Pancreas (tissue), 10 donors: ENCODE measurements at regions not wholly inside any gene's neighbourhood (a gene's known extent, or its start where the extent isn't known, plus 50 kb on each side); places are given as distances from the start of the nearest gene placed in this dataset.

Experiments
- ATAC-seq, 4 donors: fragments of 200-7000 bp; cut with Tn5 transposase; one replicate each; pipeline versions ENCODE4 v1.8.0 to v1.9.1; 2020; ENCODE audit warnings: mild to moderate bottlenecking in 4 of 4, moderate library complexity in 4 of 4
- DNase-seq, 6 donors: peaks; one replicate each; pipeline ENCODE4 v3.0.0-alpha.2; 2020
- FAIRE-seq: peaks from 2 replicates; lab custom pipeline; 2012; peaks lifted over from hg19 to GRCh38; lab: Jason Lieb, UNC
- H3K27ac ChIP-seq, 4 donors: fragments of 200-600 bp; sonication (generic); 1 replicate in 3 of 4; 2 replicates in 1 of 4; pipeline versions ENCODE4 v1.5.0 to v1.8.0; 2020
- H3K27me3 ChIP-seq, 4 donors: fragments of 200-600 bp; one replicate each; pipeline ENCODE4 v1.8.0; 2021
- H3K36me3 ChIP-seq, 3 donors: fragments of 200-600 bp; sonication (generic) in 1 of 3; one replicate each; pipeline versions ENCODE4 v1.5.0 to v1.8.0; 2020 to 2021
- H3K4me1 ChIP-seq, 3 donors: fragments of 200-600 bp; one replicate each; pipeline ENCODE4 v1.8.0; 2021
- H3K4me3 ChIP-seq, 4 donors: fragments of 200-600 bp; sonication (generic) in 2 of 4; one replicate each; pipeline versions ENCODE4 v1.5.0 to v1.8.0; 2020 to 2021
- H3K9me3 ChIP-seq, 4 donors: fragments of 200-600 bp; one replicate each; pipeline ENCODE4 v1.8.0; 2021
- CTCF ChIP-seq, 4 donors: fragments of 200-600 bp; sonication (generic) in 3 of 4; IDR thresholded peaks; one replicate each; pipeline versions ENCODE4 v1.5.0 to v1.8.0; 2021; ENCODE audit warnings: antibody characterized with exemption in 4 of 4
- WGBS, 2 donors: extraction: QIAGEN DNeasy Blood & Tissue Kit; methylation state at CpG; one replicate each; pipeline ENCODE4 v1.1.7; 2013; 5-methylcytosine and 5-hydroxymethylcytosine counted together
- intact Hi-C, 3 donors: fragments of 100-400 bp; cut with DNase I; formaldehyde crosslinking; loops; one replicate each; pipeline versions ENCODE4 v1.11.1 to v1.14.2; 2022
- donor health status: healthy with polysubstance abuse.
- donor health status: DM: no; HTN: no; CAD: no; lungs with moderate emphysema.
- donor health status: DM: no; HTN: no; CAD: no.
- donor health status: control.
- donor health status: control.
- donor health status: Bipolar disorder and iron deficiency.
- donor health status: DM: yes; HTN: yes; CAD: no.
- donor health status: DM: no; HTN: no; CAD: no.
- donor health status: DM: no; HTN: no; CAD: no.
- donor health status: DM: yes; HTN: yes; CAD: no.

- 77 to 84% methylated on average over 21 of the region's 21 CpGs for WGBS, 2 donors
- intact Hi-C loops: no loop called here
These were observed 430.4 kb downstream of the IRS2 start for GRCh38 chr13:109355875-109356434.

GRCh38 chr13:109355166-109355565 is 431.2 kb downstream of the IRS2 start:
- TF ChIP-seq CTCF (IDR thresholded peaks at IDR 0.05): no peak
- intact Hi-C loops: no loop called here
- no peak for FAIRE-seq

More at GRCh38 chr13:109355875-109356434, 430.4 kb downstream of the IRS2 start:
- Histone ChIP-seq H3K36me3 (no peaks in the 10 kb centered on the region), H3K27ac (no peak overlapping the region), H3K4me3 (no peak overlapping the region), H3K27me3 (no peaks in the 10 kb centered on the region), H3K4me1 (no peaks in the 10 kb centered on the region), H3K9me3 (no peaks in the 10 kb centered on the region)
- FAIRE-seq (no peak), DNase-seq (no peak), ATAC-seq (no peak)
- TF ChIP-seq CTCF (IDR thresholded peaks at IDR 0.05): no peak

GRCh38 chr13:109351236-109351635 is 435.1 kb downstream of the IRS2 start:
- Histone ChIP-seq H3K9me3 (no peaks in the 10 kb centered on the region), H3K36me3 (no peaks in the 10 kb centered on the region), H3K4me1 (no peaks in the 10 kb centered on the region), H3K27ac (no peak overlapping the region), H3K27me3 (no peaks in the 10 kb centered on the region), H3K4me3 (no peak overlapping the region)
- no peak for TF ChIP-seq CTCF (IDR thresholded peaks at IDR 0.05)
- ATAC-seq (no peak), DNase-seq (no peak), FAIRE-seq (no peak)
- intact Hi-C loops: no loop called here
- 59 to 84% methylated on average over 1 of the region's 1 CpG for WGBS, 2 donors

More at GRCh38 chr13:109355166-109355565, 431.2 kb downstream of the IRS2 start:
- H3K27me3 ChIP-seq: no peaks in the 10 kb centered on the region
- no peaks in the 10 kb centered on the region for H3K4me1 ChIP-seq
- no peak overlapping the region for H3K27ac ChIP-seq
- H3K36me3 ChIP-seq: no peaks in the 10 kb centered on the region
- ATAC-seq (no peak), DNase-seq (no peak)
- H3K4me3 ChIP-seq: no peak overlapping the region
- H3K9me3 ChIP-seq: no peaks in the 10 kb centered on the region
- 81 to 83% methylated on average over 4 of the region's 4 CpGs for WGBS, 2 donors

- DNase-seq (no peak), ATAC-seq (no peak), FAIRE-seq (no peak)
- intact Hi-C loops: no loop called here
- Histone ChIP-seq H3K4me3 (no peak overlapping the region), H3K4me1 (no peaks in the 10 kb centered on the region), H3K36me3 (no peaks in the 10 kb centered on the region), H3K27ac (no peak overlapping the region), H3K9me3 (no peaks in the 10 kb centered on the region), H3K27me3 (no peaks in the 10 kb centered on the region)
- WGBS, 2 donors: 39 to 54% methylated on average over 3 of the region's 3 CpGs
- TF ChIP-seq CTCF (IDR thresholded peaks at IDR 0.05): no peak
These were observed 437.7 kb downstream of the IRS2 start for GRCh38 chr13:109348519-109349258.

- no peaks in the 10 kb centered on the region for H3K9me3 ChIP-seq
- no peaks in the 10 kb centered on the region for H3K36me3 ChIP-seq
- 66 to 85% methylated on average over 2 of the region's 2 CpGs for WGBS, 2 donors
- no peak for TF ChIP-seq CTCF (IDR thresholded peaks at IDR 0.05)
- DNase-seq (no peak), ATAC-seq (no peak), FAIRE-seq (no peak)
- no peak overlapping the region for H3K4me3 ChIP-seq
- H3K4me1 ChIP-seq: no peaks in the 10 kb centered on the region
- H3K27ac ChIP-seq: no peak overlapping the region
- H3K27me3 ChIP-seq: no peaks in the 10 kb centered on the region
- intact Hi-C loops: no loop called here
These were observed 440.3 kb downstream of the IRS2 start for GRCh38 chr13:109346060-109346459.
